Epithelial cell of proximal tubule (primary cell): ENCODE measurements at regions not wholly inside any gene's neighbourhood (a gene's known extent, or its start where the extent isn't known, plus 50 kb on each side); places are given as distances from the start of the nearest gene placed in this dataset.

Experiments
- DNase-seq: peaks from one replicate; pipeline ENCODE4 v3.0.0-alpha.2; 2011; ENCODE audit warnings: low read depth
- H3K4me3 ChIP-seq: 2 replicates; pipeline ENCODE4 v1.5.1; 2011; ENCODE audit warnings: low read depth, mild to moderate bottlenecking, low read length
- CTCF ChIP-seq: conservative IDR thresholded peaks from 2 replicates; pipeline ENCODE4 v1.5.1; 2012; ENCODE audit warnings: low read depth, mild to moderate bottlenecking, low read length

DNA sequence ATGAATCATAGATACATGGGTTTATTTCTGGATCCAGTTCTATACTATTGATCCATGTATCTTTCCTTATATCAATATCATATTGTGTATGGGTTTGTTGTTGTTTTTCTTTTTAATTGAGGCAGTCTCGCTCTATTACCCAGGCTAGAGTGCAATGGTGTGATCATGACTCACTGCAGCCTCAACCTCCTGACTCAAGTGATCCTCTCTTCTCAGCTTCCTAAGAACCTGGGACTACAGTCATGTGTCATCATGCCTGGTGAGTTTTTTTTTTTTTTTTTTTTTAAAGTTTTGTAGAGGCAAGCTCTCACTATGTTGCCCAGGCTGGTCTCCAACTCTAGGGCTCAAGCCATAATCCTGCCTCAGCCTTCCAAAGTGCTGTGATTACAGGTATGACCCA is 1589.4 kb upstream of the TENM4 start:
- no peak for TF ChIP-seq CTCF
- peak; percentile 89 for DNase-seq
- H3K4me3 ChIP-seq: no peak overlapping the region

DNA sequence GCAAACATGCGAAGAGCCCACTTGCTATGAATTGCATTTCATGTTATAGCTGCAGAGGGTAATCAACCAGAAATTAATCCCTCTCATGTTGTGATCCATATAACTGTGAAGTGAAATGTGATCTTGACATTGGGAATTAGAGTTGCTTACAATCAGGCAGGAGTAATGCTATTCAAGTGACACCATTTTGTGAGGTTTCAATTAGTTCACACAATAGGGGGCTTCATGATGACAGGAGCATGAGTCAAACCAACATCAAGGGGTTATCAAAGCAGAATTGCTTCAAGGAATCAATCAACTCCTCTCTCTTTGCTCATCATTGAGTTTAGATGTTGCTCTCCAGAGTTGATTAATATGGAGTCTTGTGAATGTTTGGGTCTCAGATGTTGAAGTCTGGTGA is 1585.2 kb upstream of the TENM4 start:
- no peak overlapping the region for H3K4me3 ChIP-seq
- TF ChIP-seq CTCF: no peak
- no peak for DNase-seq

- DNase-seq: no peak
- no peak for TF ChIP-seq CTCF
- no peak overlapping the region for H3K4me3 ChIP-seq
Observed at GRCh38 chr11:81022057-81022456, 1581.2 kb upstream of the TENM4 start.

DNA sequence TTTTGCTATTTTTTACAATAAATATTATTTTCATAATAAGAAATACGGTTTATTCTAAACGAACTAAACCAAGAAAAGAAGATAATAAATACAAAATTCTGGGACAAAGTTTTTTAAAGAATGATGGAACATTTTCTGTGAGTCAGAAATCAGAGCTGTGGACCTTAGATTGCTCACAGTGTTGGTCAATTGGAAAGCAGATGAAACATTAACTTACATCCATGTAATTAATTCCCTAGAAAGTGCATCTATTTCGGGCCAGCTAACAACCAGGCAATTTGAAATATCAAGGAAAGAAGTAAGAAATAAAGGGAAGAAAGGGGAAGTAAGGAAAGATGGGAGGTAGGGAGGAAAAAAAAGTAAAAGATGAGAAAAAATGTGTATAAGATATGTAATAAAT is 1569.8 kb upstream of the TENM4 start:
- no peak for TF ChIP-seq CTCF
- peak; percentile 44 for DNase-seq

DNA sequence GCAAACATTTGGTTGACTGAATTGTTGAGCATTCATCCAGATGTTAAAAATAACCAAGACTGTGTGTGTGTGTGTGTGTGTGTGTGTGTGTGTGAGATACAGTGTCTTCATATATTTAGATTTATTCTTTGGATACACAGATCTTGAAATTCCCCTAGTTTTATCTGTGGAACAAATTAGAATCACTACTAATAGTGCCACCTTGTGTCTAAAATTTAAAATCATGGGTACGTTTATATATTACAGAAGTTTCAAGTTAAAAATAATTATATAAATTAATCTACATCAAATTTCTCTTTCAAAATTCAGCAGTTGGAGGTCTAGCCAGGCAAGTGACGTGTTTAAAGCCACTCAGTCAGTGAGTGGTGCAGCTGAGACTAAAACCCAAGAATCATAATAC is 1566.2 kb upstream of the TENM4 start:
- no peak overlapping the region for H3K4me3 ChIP-seq
- no peak for DNase-seq
- no peak for TF ChIP-seq CTCF

More for the DNA sequence above, 1569.8 kb upstream of the TENM4 start:
- no peak overlapping the region for H3K4me3 ChIP-seq

- no peak overlapping the region for H3K4me3 ChIP-seq
- peak; percentile 93 for DNase-seq
- no peak for TF ChIP-seq CTCF
Observed at GRCh38 chr11:81005595-81005994, 1564.8 kb upstream of the TENM4 start.

GRCh38 chr11:81004576-81004975 is 1563.7 kb upstream of the TENM4 start:
- no peak for DNase-seq
- no peak for TF ChIP-seq CTCF
- no peak overlapping the region for H3K4me3 ChIP-seq
